Nephron (organoid): ENCODE measurements at regions not wholly inside any gene's neighbourhood (a gene's known extent, or its start where the extent isn't known, plus 50 kb on each side); places are given as distances from the start of the nearest gene placed in this dataset.
"Not testable (repeated sequence)": the region's sequence is repeated elsewhere in the genome, so short reads cannot be mapped to it uniquely, and the experiment has no call there.

Source experiments
- H3K27ac Mint-ChIP-seq, 3 experiments: 2 replicates each; pipeline ENCODE4 v1.8.0; 2020; ENCODE audit warnings: mixed read lengths in 3 of 3, mild to moderate bottlenecking in 2 of 3, moderate library complexity in 1 of 3
- H3K27me3 Mint-ChIP-seq: 2 replicates; pipeline ENCODE4 v1.8.0; 2021; ENCODE audit warnings: low read depth, mild to moderate bottlenecking, moderate library complexity, mixed read lengths
- H3K36me3 Mint-ChIP-seq: 2 replicates; pipeline ENCODE4 v1.8.0; 2020; ENCODE audit warnings: low read depth, mixed read lengths
- H3K4me1 Mint-ChIP-seq: 2 replicates; pipeline ENCODE4 v1.8.0; 2020; ENCODE audit warnings: mixed read lengths
- H3K4me3 Mint-ChIP-seq, 3 experiments: 2 replicates each; pipeline ENCODE4 v1.8.0; 2020; ENCODE audit warnings: mild to moderate bottlenecking in 3 of 3, mixed read lengths in 3 of 3, moderate library complexity in 2 of 3
- H3K9me3 Mint-ChIP-seq: 2 replicates; pipeline ENCODE4 v1.8.0; 2020; ENCODE audit warnings: mixed read lengths
- CTCF ChIP-seq, 3 experiments: fragments of 200-600 bp; sonication (generic); IDR thresholded peaks; one replicate each; pipeline ENCODE4 v1.5.0; 2021; ENCODE audit warnings: antibody characterized with exemption in 3 of 3; ENCODE audit not compliant: unreplicated experiment in 3 of 3

DNA sequence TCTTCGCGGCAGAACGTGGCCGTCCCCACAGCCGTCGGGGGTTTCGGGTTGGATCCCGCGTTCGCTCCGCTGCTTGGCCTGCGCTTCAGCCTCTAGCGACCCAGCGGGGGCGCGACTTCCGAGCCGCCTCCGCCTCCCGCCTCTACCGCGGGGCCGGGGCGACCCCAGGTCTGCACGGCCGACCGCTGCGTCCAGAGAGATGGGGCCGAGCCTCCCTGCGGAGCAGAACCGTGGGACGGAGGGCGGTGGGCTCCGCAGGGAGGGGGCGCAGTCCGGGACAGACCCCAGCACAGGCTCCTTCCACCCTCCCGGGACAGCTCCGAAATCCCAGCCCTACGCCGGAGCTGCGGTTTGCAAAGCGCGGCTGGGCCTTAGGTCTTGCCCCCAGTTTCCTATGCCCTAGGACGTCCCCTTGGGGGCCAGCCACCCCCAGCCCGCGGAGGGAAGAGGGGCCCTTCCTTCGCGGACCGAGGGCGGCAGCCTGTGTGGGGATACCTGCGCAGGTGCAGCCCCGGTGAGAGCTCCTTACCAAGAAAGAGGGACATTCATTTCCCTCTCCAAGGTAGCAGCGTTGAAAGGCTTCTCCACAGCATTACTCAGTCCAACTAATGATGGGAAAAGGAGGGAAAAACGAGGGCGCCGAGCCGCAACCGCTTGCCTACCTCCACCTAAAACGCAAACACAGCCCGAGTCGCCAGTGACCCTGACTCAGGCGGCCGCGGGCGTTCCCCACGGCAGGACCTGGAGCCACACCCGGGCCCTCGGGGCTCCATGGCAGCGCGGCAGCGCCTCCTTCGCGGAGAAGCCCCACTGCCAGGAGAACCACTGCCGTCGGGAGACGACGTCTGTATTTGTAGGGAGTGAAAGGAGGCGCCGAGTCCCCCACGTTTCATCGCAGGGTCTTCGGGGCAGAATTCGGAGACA lies 115.7 kb downstream of the BMS1 start:
- no peak for TF ChIP-seq CTCF (IDR thresholded peaks at IDR 0.05; ENCODE audit: unreplicated experiment in 3 of 3)
- Mint-ChIP-seq H3K27ac (no peak overlapping the region), H3K36me3 (no peaks in the 10 kb centered on the region)

DNA sequence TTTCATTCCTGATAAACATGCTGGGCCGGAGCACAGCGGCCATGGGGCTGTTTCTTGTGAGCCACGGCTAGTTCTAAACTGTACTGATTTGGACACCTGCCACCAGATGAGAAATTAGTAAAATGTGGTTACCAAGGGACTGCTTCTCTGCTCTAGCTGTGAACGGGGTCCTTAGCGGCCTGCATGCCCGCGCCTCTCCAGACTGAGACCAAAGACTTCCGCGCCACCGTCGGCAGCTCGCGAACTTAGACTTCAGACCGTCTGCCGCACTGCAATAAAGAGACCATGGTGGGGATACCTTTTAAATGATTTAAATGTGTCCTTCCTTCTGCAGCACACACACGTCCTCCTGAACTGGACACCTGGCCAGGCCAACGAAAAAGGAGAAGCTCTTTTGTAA lies 116.4 kb downstream of the BMS1 start:
- peaks cover 4% of the 10 kb centered on the region for H3K27me3 Mint-ChIP-seq
- TF ChIP-seq CTCF (IDR thresholded peaks at IDR 0.05; ENCODE audit: unreplicated experiment in 3 of 3): no peak

More for the DNA sequence above, 115.7 kb downstream of the BMS1 start:
- H3K4me1 Mint-ChIP-seq: no peaks in the 10 kb centered on the region
- peaks cover 32% of the 10 kb centered on the region for H3K9me3 Mint-ChIP-seq
- no peak overlapping the region for H3K4me3 Mint-ChIP-seq
- peaks cover 5% of the 10 kb centered on the region for H3K27me3 Mint-ChIP-seq

DNA sequence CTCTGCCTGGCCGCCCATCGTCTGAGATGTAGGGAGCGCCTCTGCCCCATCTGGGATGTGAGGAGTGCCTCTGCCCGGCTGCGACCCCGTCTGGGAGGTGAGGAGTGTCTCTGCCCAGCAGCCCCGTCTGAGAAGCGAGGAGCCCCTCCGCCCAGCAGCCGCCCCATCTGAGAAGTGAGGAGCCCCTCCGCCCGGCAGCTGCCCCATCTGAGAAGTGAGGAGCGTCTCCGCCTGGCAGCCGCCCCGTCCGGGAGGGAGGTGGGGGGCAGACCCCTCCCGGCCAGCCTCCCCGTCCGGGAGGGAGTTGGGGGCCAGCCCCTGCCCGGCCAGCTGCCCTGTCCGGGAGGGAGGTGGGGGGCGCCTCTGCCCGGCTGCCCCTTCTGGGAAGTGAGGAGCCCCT lies 117.8 kb downstream of the BMS1 start:
- not testable (repeated sequence) for H3K27ac Mint-ChIP-seq, H3K27me3 Mint-ChIP-seq, H3K36me3 Mint-ChIP-seq, H3K4me1 Mint-ChIP-seq, H3K4me3 Mint-ChIP-seq
- H3K9me3 Mint-ChIP-seq: peaks cover 35% of the 10 kb centered on the region

More for the DNA sequence above, 116.4 kb downstream of the BMS1 start:
- H3K4me1 Mint-ChIP-seq: no peaks in the 10 kb centered on the region
- peaks cover 33% of the 10 kb centered on the region for H3K9me3 Mint-ChIP-seq
- H3K4me3 Mint-ChIP-seq: no peak overlapping the region
- no peaks in the 10 kb centered on the region for H3K36me3 Mint-ChIP-seq
- no peak overlapping the region for H3K27ac Mint-ChIP-seq

GRCh38 chr10:42911359-42911758 lies 128.8 kb downstream of the BMS1 start:
- peaks cover 11% of the 10 kb centered on the region for H3K27me3 Mint-ChIP-seq
- no peak for TF ChIP-seq CTCF (IDR thresholded peaks at IDR 0.05; ENCODE audit: unreplicated experiment in 3 of 3)
- H3K9me3 Mint-ChIP-seq: peaks cover 44% of the 10 kb centered on the region
- no peak overlapping the region for H3K27ac Mint-ChIP-seq
- no peak overlapping the region for H3K4me3 Mint-ChIP-seq
- peaks cover 4% of the 10 kb centered on the region for H3K36me3 Mint-ChIP-seq
- H3K4me1 Mint-ChIP-seq: no peaks in the 10 kb centered on the region

DNA sequence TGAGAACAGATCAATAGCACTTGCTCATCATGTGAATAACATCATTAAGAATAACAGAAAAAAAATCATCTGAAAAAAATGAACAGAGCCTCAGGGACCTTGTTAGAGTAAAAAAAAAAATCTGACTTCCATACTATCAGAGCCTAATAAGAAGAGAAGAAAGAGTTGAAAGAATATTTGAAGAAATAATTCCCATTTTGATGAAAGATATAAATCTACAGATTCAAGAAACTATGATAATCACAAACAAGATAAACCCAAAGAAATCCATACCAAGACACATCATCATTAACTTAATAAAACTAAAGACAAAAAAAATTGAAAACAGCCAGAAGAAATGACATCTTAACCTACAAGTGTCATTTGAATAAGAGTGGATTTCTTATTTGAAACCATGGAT lies 134.4 kb downstream of the BMS1 start:
- Mint-ChIP-seq H3K4me3 (no peak overlapping the region), H3K36me3 (peaks cover 4% of the 10 kb centered on the region), H3K9me3 (peaks cover 36% of the 10 kb centered on the region), H3K4me1 (no peaks in the 10 kb centered on the region), H3K27ac (no peak overlapping the region), H3K27me3 (peaks cover 7% of the 10 kb centered on the region)
- no peak for TF ChIP-seq CTCF (IDR thresholded peaks at IDR 0.05; ENCODE audit: unreplicated experiment in 3 of 3)

- H3K4me3 Mint-ChIP-seq: no peak overlapping the region
- no peak overlapping the region for H3K27ac Mint-ChIP-seq
- peaks cover 4% of the 10 kb centered on the region for H3K36me3 Mint-ChIP-seq
- no peaks in the 10 kb centered on the region for H3K4me1 Mint-ChIP-seq
- peaks cover 39% of the 10 kb centered on the region for H3K9me3 Mint-ChIP-seq
- peaks cover 7% of the 10 kb centered on the region for H3K27me3 Mint-ChIP-seq
- no peak for TF ChIP-seq CTCF (IDR thresholded peaks at IDR 0.05; ENCODE audit: unreplicated experiment in 3 of 3)
Observed at GRCh38 chr10:42917821-42918220, 135.2 kb downstream of the BMS1 start.
